Caki2 (cell line): ENCODE measurements at regions not wholly inside any gene's neighbourhood (a gene's known extent, or its start where the extent isn't known, plus 50 kb on each side); places are given as distances from the start of the nearest gene placed in this dataset.

Source experiments
- DNase-seq: peaks from one replicate; pipeline ENCODE4 v3.0.0-alpha.2; 2015; ENCODE audit warnings: low read depth
- in situ Hi-C: cut with HindIII; loops from 2 replicates; pipeline ENCODE4 v1.10.0; 2016; ENCODE audit warnings: low sequenced_read_pairs, low pct_unique_long_range_greater_than_20kb, mixed read lengths

DNA sequence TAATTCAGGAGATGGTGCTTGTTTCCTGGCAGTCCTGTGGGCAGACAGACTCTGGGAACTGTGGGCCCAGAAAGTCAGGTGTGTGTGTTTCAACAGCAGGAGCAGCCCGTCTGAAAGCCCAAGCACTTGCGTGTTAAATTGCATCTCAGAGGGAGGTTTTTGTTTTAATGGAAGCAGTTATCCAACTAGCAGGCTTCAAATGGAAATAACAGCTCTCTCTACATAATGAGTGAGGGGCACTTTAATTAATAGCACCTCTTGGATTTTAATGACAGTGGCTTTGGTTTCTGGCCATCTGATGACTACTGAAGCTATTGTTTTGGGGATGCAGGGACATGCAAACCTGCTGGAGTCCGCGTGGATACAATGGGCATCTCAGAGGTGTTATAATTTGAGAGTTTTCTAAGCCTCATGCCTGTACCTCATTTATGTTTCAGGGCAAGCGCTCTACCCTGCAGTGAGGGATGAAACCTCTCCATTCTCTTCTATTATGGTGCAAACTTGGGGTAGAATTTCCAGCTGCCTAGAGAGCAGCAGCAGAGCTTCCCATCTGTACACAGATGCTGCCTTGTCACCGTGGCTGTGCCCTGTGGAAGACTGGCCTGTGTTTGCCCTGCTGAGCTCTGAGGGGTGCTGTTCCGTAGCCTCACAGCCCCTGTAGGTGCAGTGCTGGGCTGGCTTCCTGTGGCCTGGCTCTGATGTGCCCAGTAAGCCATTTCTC is 206.6 kb upstream of the GPR26 start:
- in situ Hi-C loops: no loop called here
- DNase-seq: no peak

DNA sequence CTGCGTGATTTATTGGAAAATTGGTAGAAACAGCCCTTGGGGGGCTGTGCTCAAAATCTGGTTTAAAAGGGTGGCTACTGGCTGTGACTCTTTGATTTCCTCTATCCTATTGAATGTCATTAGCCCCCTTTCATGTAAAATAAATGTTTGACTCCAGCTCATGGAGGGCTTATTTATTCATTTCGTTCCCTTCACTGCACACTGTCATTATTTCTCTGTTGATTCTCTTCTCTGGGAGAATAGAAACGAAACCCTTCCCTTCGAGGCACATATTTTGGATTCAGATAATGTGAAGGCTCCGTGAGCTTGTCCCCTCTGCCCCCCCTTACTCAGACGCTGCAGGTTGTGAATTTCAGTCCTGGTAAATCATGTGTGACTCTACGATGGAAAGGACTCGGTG is 203.9 kb upstream of the GPR26 start:
- in situ Hi-C loops: no loop called here
- no peak for DNase-seq

DNA sequence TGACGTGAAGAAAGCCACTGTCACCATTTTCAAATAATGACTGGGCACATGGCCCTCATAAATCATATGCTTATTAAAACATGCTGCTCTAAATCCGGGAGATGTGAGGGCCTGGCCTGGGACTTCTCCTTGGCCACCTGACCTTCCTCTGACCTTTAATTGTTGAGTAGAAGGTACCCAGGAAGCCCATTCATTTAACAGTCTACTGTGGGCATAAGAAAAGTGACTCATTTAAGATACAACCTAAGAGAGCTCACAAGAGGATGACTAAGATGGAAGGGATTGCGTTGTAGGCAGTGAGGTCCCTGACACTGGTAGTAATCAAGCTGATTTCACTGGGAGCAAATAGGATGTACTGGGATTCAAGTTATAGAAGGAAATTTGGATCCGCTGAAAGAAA is 203.4 kb upstream of the GPR26 start:
- in situ Hi-C loops: no loop called here
- no peak for DNase-seq

DNA sequence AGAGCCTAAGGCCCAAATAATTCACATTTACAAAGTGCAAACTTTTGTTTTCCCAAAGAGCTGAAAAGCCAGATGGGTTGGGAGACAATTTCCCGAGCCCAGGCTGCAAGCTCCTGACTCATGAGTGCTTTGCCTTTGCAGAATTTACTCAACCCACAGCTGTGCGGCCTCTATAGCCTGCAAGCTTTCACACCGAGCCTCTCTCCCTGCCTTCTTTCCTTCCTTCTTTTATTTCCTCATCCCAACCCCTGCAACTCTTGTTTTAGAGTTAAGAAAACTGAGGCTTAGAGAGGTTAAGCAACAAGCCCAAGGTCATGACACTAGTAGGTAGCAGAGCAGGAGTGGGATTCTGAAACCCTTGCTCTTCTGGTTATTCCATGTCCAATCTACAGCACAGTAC is 203.0 kb upstream of the GPR26 start:
- in situ Hi-C loops: no loop called here
- DNase-seq: no peak

DNA sequence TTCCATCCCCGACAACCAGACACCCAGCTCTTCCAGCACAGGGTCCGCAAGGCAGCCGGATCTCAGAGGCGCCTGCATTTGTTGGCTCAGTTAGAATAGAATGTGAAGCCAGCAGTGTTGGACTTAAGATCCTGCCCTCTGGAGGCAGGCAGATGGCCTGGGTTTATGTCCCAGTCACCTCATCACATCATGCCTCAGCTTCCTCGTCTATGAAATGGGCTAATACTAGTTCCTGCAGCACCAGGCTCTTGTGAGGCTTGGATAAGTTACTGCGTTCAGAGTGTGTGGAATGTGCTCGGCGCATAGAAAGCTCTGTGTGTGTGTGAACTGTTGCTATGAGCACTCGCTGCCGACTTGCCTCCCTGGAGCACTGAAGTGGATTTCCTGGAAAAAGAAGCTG is 202.5 kb upstream of the GPR26 start:
- DNase-seq: no peak
- in situ Hi-C loops: no loop called here

DNA sequence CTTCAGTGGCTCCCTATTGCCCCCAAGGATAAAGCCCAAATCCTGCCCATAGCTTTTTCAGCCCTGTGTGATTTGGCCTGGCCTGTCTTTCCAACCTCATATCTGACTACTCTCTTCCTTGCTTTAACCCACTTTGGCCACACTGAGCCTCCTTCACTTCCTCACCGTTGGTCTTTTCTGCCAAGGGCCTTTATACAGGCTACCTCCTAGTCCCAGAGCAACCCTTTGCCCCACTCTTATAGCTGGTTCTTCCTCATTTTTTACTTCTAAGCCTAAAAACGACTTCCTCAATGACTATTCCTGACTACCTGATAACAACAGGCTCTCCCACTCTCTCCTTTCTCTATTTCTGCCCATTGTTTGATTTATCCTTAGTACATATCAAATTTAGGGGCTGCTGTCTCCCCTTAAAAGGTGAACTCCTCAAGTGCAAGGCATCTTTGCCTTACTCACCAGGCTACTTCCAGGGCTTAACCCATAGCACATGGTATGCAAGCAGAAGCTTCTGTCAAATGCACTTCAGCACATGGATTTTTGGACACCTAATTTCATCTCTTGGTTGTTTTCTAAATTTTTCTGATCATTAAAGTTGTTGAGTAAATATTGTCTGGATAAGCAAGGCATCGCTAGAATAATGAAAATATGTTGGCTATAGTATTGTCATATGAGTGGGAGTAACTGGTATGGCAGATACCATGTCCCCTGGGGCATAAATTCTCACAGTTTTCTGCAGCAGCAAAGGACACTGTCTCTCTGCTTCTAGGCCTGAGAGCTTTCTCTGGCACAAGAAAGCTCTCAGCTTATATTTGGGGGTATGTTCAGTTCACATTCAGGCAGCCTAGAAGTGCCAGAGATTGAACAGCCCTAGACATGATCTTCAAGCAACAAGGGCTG is 201.5 kb upstream of the GPR26 start:
- DNase-seq: no peak
- in situ Hi-C loops: no loop called here

DNA sequence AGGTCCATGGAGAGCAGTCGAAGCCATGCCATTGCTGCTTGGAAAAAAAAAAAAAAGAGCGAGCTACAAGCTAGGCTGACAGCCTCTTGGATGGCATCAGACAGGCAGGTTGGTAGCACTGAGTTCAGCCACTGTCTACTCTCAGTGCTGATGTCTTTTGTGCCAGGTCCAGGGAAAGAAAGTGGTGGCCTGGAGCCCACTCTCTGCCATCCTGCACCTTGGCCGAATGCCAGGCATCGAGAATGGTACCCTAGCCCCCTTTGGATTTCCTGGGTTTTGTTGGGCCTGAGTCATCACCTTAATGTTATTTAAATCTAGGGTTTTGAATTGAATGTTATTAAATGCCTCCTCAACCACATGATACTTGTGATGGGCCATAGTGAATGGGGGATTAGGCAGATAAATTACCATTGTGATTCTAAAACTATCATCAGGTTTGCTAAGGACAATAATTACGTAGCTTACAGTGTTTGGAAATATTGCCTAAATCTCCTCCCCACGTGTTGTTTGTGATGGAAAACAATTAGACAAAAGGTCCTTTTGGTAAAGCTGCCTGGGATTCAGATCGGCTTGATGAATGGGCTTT is 195.7 kb upstream of the GPR26 start:
- in situ Hi-C loops: no loop called here
- DNase-seq: no peak

DNA sequence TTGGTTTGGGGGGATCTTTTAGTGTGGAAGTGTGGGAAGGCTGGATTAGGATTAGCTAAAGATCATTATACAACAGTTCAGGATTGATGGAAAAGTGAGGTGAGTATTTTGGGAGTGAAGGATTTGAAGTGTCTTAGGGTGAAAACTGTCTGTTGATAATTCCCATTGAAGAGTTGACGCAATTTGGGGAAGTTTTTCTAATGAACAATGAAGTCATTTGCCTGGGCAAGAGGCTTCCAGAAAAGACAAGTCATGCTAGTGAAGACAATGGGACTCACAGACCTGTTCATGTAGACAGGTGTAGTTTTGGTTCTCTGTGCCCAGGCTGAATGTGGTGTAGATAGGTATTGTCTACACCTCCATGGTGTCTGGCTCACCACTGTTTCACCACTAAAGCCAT is 194.3 kb upstream of the GPR26 start:
- DNase-seq: no peak
- in situ Hi-C loops: no loop called here

DNA sequence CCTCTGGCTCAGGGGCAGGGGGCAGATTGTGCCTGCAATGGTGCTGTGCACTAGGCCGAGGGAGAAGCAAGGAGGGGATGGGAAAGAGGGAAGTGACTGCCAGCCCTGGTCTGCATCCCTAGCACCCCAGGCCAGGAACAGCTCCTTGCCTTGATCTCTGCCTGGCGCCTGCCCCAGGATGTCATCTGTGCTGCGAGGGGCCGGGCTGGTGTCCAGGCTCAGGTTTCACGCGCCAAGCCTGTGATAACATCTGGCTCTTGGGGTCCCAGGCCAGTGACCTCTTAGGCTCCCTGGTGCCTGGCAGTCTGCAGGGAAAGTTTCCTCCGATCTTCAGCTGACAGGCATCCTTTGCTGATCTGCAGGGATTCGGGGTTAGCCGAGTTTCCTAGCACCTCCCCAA is 193.5 kb upstream of the GPR26 start:
- no peak for DNase-seq

DNA sequence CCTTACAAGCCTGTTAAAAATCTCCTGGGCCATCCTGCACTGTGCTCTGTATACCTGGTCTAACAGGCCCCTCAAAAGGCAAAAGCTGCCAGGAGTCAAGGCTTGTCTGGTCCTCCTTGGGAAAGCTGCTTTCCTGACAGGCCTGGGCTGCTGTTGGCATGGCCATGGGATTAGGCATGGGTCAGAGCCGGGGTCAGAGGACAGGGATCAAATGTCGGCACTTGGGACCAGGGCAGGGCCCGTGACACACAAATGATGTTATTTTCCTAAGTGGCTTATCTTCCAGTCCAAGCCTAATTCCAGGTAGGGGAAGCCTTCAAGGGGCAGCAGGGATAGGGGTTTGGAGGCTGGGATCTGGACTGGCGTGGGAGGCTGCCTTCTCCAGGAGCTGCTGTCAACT is 191.5 kb upstream of the GPR26 start:
- in situ Hi-C loops: no loop called here
- no peak for DNase-seq

More for the DNA sequence above, 193.5 kb upstream of the GPR26 start:
- in situ Hi-C loops: no loop called here

DNA sequence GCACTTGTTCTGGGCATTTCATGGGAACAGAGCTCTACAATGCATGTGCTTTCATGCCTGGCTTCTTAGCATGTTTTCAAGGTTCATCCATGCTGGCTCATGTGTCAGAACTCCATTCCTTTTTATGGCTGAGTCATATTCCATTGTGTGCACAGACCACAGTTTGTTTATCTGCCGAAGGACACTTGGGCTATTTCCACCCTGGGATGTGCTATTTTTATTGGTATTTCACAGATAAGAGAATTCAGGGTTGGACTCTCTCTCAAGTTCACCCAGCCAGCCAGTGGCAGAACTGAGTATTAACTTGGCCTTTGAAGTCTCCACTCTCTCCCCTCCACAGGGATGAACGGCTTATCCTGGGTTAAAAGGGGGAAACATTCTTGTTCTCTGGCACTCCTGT is 190.7 kb upstream of the GPR26 start:
- no peak for DNase-seq
- in situ Hi-C loops: no loop called here

DNA sequence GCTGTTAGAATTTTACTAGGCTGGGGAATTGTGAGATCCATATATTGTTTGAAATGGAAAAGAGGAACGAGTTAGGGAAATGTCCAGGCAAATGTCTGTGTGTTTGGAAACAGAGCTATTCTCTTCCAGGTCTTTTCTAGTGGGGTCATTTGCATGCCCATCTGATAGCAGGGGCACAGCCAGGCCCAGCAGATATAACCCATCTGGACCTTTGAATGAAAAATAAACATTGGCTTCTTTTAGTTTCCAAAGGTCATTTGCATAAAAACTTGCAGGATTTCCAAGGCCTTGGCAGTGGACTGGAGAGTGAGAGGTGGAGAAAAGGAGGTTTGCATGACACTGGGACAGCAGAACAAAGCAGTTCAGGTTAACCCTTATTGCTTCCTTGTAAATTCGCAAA is 188.0 kb upstream of the GPR26 start:
- DNase-seq: no peak
- in situ Hi-C loops: no loop called here

DNA sequence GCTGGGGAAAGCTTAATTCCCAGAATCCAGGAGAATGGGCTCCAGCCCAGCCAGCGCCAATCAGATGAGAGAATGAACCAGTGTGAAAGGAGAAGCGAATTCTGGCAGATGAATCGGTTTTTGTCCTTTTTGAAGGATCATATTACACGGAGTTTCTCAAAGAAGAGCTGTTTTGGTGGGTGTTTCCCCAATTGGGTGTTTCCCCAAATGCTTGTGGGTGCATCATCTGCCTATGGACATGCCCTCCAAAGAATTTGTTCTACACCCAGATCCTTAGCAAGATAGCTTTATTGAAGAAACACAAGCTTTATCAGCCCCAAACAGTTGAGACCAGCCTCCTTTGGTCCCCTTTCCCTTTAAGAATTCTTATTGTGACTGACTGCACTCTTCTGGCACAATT is 186.5 kb upstream of the GPR26 start:
- DNase-seq: no peak
- in situ Hi-C loops: no loop called here

DNA sequence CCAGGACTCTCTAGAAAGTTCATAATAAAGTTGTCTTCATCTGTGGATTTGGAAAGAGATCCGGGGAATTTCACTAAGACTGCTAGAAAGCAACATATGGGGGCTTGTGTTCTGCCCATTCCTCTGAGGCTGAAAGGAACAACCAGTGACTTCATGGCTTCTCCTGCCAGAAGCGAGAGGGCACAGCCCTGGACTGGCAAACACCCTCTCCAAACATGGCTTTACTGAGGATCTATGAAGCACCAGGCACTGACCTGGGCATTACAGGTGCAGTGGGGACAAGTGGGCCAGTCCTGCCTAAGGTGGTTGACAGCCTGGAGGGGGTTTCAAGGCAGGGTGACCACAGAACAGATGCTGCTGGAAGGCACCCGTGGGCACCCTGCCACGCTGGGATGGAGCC is 185.8 kb upstream of the GPR26 start:
- DNase-seq: no peak
- in situ Hi-C loops: no loop called here

DNA sequence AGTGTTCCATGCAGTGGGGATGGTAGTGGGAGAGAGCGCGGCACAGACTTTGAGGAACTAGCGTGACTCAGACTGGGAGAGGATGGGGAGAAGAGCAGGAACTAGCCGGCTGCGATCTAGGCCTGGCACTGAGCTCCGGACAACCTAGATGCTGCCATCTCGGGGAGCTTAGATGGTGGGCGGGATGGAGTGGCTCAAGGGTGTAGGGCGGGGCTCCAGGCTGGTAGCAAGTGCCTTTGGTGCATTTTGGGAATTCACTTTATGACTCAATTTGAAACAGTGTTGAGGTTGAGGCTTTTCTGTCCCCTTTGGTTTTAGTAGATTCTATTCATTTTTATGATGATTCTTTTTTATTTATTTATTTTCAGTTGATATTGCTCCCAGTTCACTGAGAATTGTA is 185.3 kb upstream of the GPR26 start:
- in situ Hi-C loops: no loop called here
- no peak for DNase-seq

DNA sequence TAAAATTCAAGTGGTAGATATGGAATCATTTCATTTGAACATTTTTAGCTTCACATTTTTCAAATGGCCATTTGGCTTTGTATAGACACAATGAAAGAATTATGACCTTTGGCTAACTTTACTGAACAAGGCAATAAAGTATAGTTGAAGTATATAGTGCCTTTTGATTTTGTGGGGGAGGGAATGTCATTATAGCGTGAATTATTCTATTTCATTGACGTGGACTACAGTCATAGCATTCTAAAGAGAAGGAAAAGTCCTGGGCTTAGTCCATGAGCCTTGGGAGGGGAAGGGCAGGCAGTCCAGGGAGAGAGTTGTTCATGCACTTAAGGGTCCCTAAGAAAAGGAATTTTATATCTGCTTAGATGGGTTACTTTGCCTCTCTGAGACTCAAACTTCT is 181.4 kb upstream of the GPR26 start:
- in situ Hi-C loops: no loop called here
- no peak for DNase-seq

DNA sequence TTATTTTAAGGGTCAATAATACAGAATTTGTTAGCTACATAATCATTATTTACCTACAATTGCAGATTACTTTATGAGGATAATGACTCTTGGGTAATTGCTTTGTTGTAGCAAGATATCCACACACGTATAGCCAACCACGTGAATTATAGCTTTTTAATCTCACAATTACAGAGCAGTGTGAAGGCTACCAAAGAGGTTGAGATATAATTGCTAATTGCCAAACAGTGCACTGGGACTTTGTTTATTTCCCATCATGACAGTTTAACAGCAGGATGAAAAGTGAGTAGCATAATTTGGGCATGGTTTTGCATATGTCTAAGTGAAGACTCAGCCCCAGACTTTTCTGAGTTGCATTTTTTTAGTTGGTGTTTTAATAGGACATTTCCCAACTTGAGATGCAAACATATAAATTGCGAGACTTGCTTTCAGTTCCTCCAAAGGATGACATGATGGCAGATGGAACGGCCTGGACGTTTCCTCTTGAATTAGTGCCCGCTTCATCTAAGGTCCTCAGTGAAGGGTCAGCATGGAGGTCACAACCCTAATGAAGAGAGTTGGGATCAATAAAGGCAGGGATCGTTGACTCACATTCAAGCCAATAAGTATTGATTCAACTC is 180.7 kb upstream of the GPR26 start:
- in situ Hi-C loops: no loop called here
- DNase-seq: no peak

DNA sequence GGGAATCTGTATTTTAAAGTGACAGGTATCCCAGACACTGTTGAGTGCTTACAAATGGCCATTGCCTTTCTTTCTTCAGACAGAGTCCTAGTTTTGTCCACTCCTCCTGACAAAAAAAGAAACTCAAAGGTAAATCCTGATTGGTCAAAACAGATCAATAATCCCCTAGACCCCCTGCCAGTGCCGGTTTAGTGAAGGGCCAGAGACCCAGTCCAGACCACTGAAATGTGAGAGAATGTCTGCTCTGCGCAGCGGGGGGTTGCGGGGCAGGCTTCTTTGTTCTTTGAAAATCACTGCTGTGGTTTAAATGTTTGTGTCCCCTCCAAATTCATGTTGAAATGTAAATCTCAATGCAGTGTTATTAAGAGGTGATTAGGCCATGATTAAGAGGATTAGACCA is 177.7 kb upstream of the GPR26 start:
- in situ Hi-C loops: no loop called here
- no peak for DNase-seq

DNA sequence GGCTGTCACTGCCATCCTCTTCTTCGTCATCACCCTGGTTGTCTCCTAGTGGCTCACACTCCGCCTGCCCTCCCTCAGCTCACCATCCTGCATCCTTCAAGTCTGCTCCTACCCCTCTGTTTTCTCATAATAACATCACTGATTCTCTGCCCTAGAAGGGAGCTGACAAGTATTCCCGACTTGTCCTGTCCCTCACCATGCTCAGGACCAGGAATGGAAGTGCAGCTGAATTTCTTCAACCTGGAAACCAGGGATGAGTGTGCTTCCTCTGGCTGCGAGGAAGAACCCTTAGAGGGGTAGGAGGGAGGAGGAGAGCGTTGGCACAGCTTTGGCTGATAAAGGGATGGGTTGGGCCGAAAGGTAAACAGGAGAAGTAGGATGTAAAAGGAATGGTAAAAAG is 174.8 kb upstream of the GPR26 start:
- no peak for DNase-seq
- in situ Hi-C loops: no loop called here
